Uterus (tissue), 3 donors: ENCODE measurements at regions not wholly inside any gene's neighbourhood (a gene's known extent, or its start where the extent isn't known, plus 50 kb on each side); places are given as distances from the start of the nearest gene placed in this dataset.

Experiments used
- DNase-seq, 2 donors: peaks; one replicate each; pipeline ENCODE4 v3.0.0-alpha.2; 2019 to 2020
- H3K27ac ChIP-seq, 2 donors: fragments of 200-600 bp; sonication (generic); 1 replicate in 1 of 2; 2 replicates in 1 of 2; pipeline ENCODE4 v1.5.1; 2016 to 2018
- H3K27me3 ChIP-seq, 2 donors: fragments of 200-600 bp; sonication (generic); one replicate each; pipeline ENCODE4 v1.5.1; 2018 to 2019; ENCODE audit warnings: control low read depth in 1 of 2
- H3K36me3 ChIP-seq, 2 donors: fragments of 200-600 bp; sonication (generic); one replicate each; pipeline ENCODE4 v1.5.1; 2019; ENCODE audit warnings: control low read depth in 1 of 2
- H3K4me1 ChIP-seq, 2 donors: fragments of 200-600 bp; sonication (generic); one replicate each; pipeline ENCODE4 v1.5.1; 2018 to 2019; ENCODE audit warnings: control low read depth in 1 of 2
- H3K4me3 ChIP-seq, 2 donors: fragments of 200-600 bp; sonication (generic); 1 replicate in 1 of 2; 2 replicates in 1 of 2; pipeline ENCODE4 v1.5.1; 2018 to 2019; ENCODE audit warnings: mild to moderate bottlenecking in 1 of 2
- H3K9me3 ChIP-seq, 2 donors: fragments of 200-600 bp; sonication (generic); one replicate each; pipeline ENCODE4 v1.5.1; 2019; ENCODE audit warnings: control low read depth in 1 of 2
- POLR2A ChIP-seq, 2 donors: fragments of 450-650 bp; IDR thresholded peaks; one replicate each; pipeline ENCODE4 v1.6.1; 2016; ENCODE audit warnings: antibody characterized with exemption in 2 of 2, mild to moderate bottlenecking in 1 of 2, moderate library complexity in 1 of 2
- intact Hi-C: fragments of 100-400 bp; cut with DNase I; formaldehyde crosslinking; loops from one replicate; pipeline ENCODE4 v1.15.1; 2023; ENCODE audit warnings: low total_unique reads
- TF ChIP-seq, protein P1 (sequence below), 4 experiments: fragments of 200-600 bp in 2 of 4; fragments of 450-650 bp in 2 of 4; sonication (generic) in 2 of 4; IDR thresholded peaks; one replicate each; pipeline ENCODE4 v1.5.1; 2016 to 2019; ENCODE audit warnings: antibody characterized with exemption in 4 of 4, mild to moderate bottlenecking in 2 of 4, moderate library complexity in 1 of 4
- donor health status: DM: yes; HTN: yes; CAD: no.

DNA sequence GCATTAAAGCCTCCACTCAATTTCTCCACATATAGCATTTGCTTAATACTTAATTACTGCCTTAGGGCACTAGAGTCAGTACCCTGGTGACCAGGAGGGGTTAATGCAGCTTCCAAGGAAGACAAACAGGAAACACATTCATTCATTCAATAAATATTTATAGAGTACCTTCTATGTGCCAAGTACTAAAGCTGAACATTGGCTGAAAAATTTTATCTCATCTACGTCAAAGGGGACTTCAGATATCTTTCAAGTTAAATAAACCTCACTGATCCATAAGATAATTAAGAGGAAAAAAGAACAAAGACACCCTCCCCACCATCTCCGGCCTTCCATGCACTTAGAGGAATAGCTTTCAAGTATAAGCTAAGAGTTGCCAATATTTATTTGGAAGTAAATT, 156.9 kb upstream of the PRICKLE2 start:
- no peak for DNase-seq
- H3K9me3 ChIP-seq, result no peaks in the 10 kb centered on the region
- no peaks in the 10 kb centered on the region for H3K27me3 ChIP-seq
- H3K4me3 ChIP-seq, result no peak overlapping the region
- H3K4me1 ChIP-seq, result no peaks in the 10 kb centered on the region
- no peak overlapping the region for H3K27ac ChIP-seq
- H3K36me3 ChIP-seq, result no peaks in the 10 kb centered on the region
- intact Hi-C loops, result no loop called here
- TF ChIP-seq, protein P1, sequence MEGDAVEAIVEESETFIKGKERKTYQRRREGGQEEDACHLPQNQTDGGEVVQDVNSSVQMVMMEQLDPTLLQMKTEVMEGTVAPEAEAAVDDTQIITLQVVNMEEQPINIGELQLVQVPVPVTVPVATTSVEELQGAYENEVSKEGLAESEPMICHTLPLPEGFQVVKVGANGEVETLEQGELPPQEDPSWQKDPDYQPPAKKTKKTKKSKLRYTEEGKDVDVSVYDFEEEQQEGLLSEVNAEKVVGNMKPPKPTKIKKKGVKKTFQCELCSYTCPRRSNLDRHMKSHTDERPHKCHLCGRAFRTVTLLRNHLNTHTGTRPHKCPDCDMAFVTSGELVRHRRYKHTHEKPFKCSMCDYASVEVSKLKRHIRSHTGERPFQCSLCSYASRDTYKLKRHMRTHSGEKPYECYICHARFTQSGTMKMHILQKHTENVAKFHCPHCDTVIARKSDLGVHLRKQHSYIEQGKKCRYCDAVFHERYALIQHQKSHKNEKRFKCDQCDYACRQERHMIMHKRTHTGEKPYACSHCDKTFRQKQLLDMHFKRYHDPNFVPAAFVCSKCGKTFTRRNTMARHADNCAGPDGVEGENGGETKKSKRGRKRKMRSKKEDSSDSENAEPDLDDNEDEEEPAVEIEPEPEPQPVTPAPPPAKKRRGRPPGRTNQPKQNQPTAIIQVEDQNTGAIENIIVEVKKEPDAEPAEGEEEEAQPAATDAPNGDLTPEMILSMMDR (IDR thresholded peaks at IDR 0.05), result no peak
- no peak for TF ChIP-seq POLR2A (IDR thresholded peaks at IDR 0.05)

DNA sequence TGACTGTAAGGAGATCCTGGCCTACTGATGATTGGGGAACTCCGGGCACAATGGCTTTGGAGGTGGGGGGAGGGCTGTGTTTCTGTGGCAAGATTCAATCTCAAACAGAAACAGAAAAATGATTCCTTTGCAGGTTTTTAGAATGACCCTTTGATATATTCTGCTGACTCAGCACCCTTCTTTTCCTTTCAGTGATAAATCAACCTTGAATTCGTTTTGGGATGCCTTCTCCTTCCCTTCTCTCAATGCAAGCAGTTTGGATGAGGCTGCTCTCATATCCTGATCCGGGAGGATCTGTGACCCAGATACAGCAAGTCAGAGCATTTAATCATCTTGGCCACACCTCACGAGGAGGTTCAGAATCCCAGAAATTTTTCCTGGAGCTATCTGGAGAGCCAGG, 156.1 kb upstream of the PRICKLE2 start:
- no peak for DNase-seq
- Histone ChIP-seq H3K4me3 (no peak overlapping the region), H3K27ac (no peak overlapping the region), H3K36me3 (no peaks in the 10 kb centered on the region), H3K4me1 (no peaks in the 10 kb centered on the region), H3K27me3 (no peaks in the 10 kb centered on the region), H3K9me3 (no peaks in the 10 kb centered on the region)
- TF ChIP-seq POLR2A (IDR thresholded peaks at IDR 0.05), result no peak
- TF ChIP-seq, protein P1 (IDR thresholded peaks at IDR 0.05), result no peak
- intact Hi-C loops, result no loop called here

DNA sequence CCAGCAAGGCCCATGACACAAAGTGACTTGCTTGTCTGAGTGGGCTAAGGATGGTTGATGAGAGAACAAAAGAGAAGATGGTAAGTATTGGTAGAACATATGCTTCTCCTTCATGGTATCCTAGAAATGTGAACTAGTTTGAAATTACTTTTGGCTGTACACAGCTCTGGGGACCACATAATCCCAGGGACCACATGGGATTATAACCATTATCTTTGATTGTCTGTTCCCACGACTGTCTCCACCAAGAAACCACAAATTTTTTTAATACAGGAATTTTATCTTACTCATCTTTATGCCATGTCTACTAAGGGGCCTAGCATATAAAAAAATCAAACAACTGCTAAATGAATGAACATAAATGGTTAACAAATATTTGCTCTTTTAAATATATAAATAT, 155.3 kb upstream of the PRICKLE2 start:
- Histone ChIP-seq H3K4me3 (no peak overlapping the region), H3K4me1 (no peaks in the 10 kb centered on the region), H3K27me3 (no peaks in the 10 kb centered on the region), H3K27ac (no peak overlapping the region), H3K9me3 (no peaks in the 10 kb centered on the region), H3K36me3 (no peaks in the 10 kb centered on the region)
- intact Hi-C loops, result no loop called here
- TF ChIP-seq POLR2A (IDR thresholded peaks at IDR 0.05), result no peak
- TF ChIP-seq, protein P1 (IDR thresholded peaks at IDR 0.05), result no peak
- no peak for DNase-seq

DNA sequence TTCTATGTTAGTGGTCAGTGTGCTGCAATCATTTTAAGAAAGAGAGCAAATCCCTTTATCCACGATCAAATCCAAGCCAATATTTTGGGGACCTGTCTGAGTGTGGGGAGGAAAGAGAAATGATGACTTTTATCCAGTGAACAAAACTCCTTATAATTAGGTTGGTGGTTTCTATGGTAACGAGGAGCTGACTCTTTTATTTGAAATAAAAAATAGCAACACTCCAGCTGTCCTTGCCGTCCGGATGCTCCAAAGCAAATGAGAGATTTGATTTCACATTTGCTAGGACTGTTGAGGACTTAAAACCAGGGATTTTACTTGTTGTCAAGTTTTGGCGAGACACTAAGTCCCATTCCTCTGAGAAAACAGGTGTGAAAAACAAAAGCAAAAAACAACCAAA, 154.0 kb upstream of the PRICKLE2 start:
- Histone ChIP-seq H3K4me3 (no peak overlapping the region), H3K27me3 (no peaks in the 10 kb centered on the region), H3K4me1 (no peaks in the 10 kb centered on the region), H3K9me3 (no peaks in the 10 kb centered on the region), H3K36me3 (no peaks in the 10 kb centered on the region), H3K27ac (no peak overlapping the region)
- intact Hi-C loops, result no loop called here
- TF ChIP-seq POLR2A (IDR thresholded peaks at IDR 0.05), result no peak
- TF ChIP-seq, protein P1 (IDR thresholded peaks at IDR 0.05), result no peak
- DNase-seq, result no peak

DNA sequence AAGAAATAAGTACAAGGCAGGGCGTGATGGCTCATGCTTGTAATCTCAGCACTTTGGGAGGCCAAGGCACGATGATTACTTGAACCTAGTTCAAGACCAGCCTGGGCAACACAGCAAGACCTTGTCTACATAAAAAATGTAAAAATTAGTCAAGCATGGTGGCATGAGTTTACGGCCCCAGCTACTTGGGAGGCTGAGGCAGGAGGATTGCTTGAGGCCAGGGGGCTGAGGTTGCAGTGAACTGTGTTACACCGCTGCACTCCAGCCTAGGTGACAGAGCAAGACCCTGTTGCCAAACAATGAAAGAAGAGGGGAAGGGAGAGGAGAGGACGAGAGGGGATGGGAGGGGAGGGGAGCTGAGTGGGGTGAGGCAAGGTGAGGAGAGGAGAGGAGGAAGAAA, 152.7 kb upstream of the PRICKLE2 start:
- no peaks in the 10 kb centered on the region for H3K9me3 ChIP-seq
- no peak for TF ChIP-seq POLR2A (IDR thresholded peaks at IDR 0.05)
- TF ChIP-seq, protein P1 (IDR thresholded peaks at IDR 0.05), result no peak
- DNase-seq, result no peak

More for the DNA sequence above, 152.7 kb upstream of the PRICKLE2 start:
- Histone ChIP-seq H3K27me3 (no peaks in the 10 kb centered on the region), H3K27ac (no peak overlapping the region), H3K36me3 (no peaks in the 10 kb centered on the region), H3K4me1 (no peaks in the 10 kb centered on the region), H3K4me3 (no peak overlapping the region)
- intact Hi-C loops, result no loop called here
